NT2/D1 (cell line): ENCODE measurements at regions not wholly inside any gene's neighbourhood (a gene's known extent, or its start where the extent isn't known, plus 50 kb on each side); places are given as distances from the start of the nearest gene placed in this dataset.

ENCODE experiments used
- YY1 ChIP-seq: IDR thresholded peaks from 2 replicates; pipeline ENCODE4 v1.6.1; 2011; ENCODE audit not compliant: insufficient read length, insufficient read depth
- ZNF274 ChIP-seq: IDR thresholded peaks from 2 replicates; pipeline ENCODE4 v1.6.1; 2011; ENCODE audit warnings: mild to moderate bottlenecking, low read depth, low read length

DNA sequence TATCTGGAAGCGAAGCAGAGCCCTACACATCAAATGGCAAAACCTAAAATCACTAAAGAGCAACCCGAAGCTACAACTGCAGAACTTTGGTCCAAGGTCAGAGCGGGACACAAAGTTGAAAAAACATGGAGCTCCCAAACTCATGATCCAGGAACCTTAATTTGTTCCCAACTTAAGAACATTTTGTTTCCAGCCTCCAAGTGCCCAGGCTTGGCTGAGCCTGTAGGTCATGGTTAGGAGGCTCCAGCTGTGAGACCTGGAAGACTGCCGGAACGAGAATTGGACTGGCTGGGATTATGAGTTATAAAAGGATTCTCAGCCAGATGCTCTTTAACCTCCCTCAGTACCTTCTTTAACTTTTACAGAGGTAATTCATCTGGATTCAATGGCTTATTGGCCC, 349.1 kb upstream of the DDX53 start:
- no peak for TF ChIP-seq YY1
- no peak for TF ChIP-seq ZNF274
